ENCODE measurements at regions not wholly inside any gene's neighbourhood (a gene's known extent, or its start where the extent isn't known, plus 50 kb on each side); places are given as distances from the start of the nearest gene placed in this dataset.

- in situ Hi-C loops (cut with HindIII; ENCODE audit: low sequenced_read_pairs), result no loop called here
Measured at GRCh38 chr3:178369811-178370210, 166.4 kb upstream of the KCNMB2 start.

- in situ Hi-C loops (cut with HindIII; ENCODE audit: low sequenced_read_pairs), result no loop called here
Measured at GRCh38 chr3:178370387-178370786, 165.8 kb upstream of the KCNMB2 start.

GRCh38 chr3:178381555-178381954, 154.7 kb upstream of the KCNMB2 start:
- in situ Hi-C loops (cut with HindIII; ENCODE audit: low sequenced_read_pairs), result no loop called here

- in situ Hi-C loops (cut with HindIII; ENCODE audit: low sequenced_read_pairs), result no loop called here
Measured at GRCh38 chr3:178381971-178382448, 154.2 kb upstream of the KCNMB2 start.

- in situ Hi-C loops (cut with HindIII; ENCODE audit: low sequenced_read_pairs), result no loop called here
Measured at GRCh38 chr3:178382449-178383061, 153.7 kb upstream of the KCNMB2 start.

- in situ Hi-C loops (cut with HindIII; ENCODE audit: low sequenced_read_pairs), result no loop called here
Measured at GRCh38 chr3:178384321-178385230, 151.7 kb upstream of the KCNMB2 start.

GRCh38 chr3:178385280-178385952, 150.8 kb upstream of the KCNMB2 start:
- in situ Hi-C loops (cut with HindIII; ENCODE audit: low sequenced_read_pairs), result no loop called here

- in situ Hi-C loops (cut with HindIII; ENCODE audit: low sequenced_read_pairs), result no loop called here
Measured at GRCh38 chr3:178386401-178386800, 149.8 kb upstream of the KCNMB2 start.

GRCh38 chr3:178386880-178387279, 149.4 kb upstream of the KCNMB2 start:
- in situ Hi-C loops (cut with HindIII; ENCODE audit: low sequenced_read_pairs), result no loop called here

- in situ Hi-C loops (cut with HindIII; ENCODE audit: low sequenced_read_pairs), result no loop called here
Measured at GRCh38 chr3:178388473-178388872, 147.8 kb upstream of the KCNMB2 start.

- in situ Hi-C loops (cut with HindIII; ENCODE audit: low sequenced_read_pairs), result no loop called here
Measured at GRCh38 chr3:178389258-178389657, 147.0 kb upstream of the KCNMB2 start.

- in situ Hi-C loops (cut with HindIII; ENCODE audit: low sequenced_read_pairs), result no loop called here
Measured at GRCh38 chr3:178392511-178392926, 143.7 kb upstream of the KCNMB2 start.

- in situ Hi-C loops (cut with HindIII; ENCODE audit: low sequenced_read_pairs), result no loop called here
Measured at GRCh38 chr3:178393146-178393545, 143.1 kb upstream of the KCNMB2 start.

- in situ Hi-C loops (cut with HindIII; ENCODE audit: low sequenced_read_pairs), result no loop called here
Measured at GRCh38 chr3:178393824-178394223, 142.4 kb upstream of the KCNMB2 start.

GRCh38 chr3:178396318-178396717, 139.9 kb upstream of the KCNMB2 start:
- in situ Hi-C loops (cut with HindIII; ENCODE audit: low sequenced_read_pairs), result no loop called here

GRCh38 chr3:178397202-178397601, 139.0 kb upstream of the KCNMB2 start:
- in situ Hi-C loops (cut with HindIII; ENCODE audit: low sequenced_read_pairs), result no loop called here

- in situ Hi-C loops (cut with HindIII; ENCODE audit: low sequenced_read_pairs), result no loop called here
Measured at GRCh38 chr3:178397836-178398235, 138.4 kb upstream of the KCNMB2 start.

- in situ Hi-C loops (cut with HindIII; ENCODE audit: low sequenced_read_pairs), result no loop called here
Measured at GRCh38 chr3:178404961-178405360, 131.3 kb upstream of the KCNMB2 start.

GRCh38 chr3:178405531-178405930, 130.7 kb upstream of the KCNMB2 start:
- in situ Hi-C loops (cut with HindIII; ENCODE audit: low sequenced_read_pairs), result no loop called here

- in situ Hi-C loops (cut with HindIII; ENCODE audit: low sequenced_read_pairs), result no loop called here
Measured at GRCh38 chr3:178406206-178406605, 130.0 kb upstream of the KCNMB2 start.

GRCh38 chr3:178415384-178415783, 120.9 kb upstream of the KCNMB2 start:
- in situ Hi-C loops (cut with HindIII; ENCODE audit: low sequenced_read_pairs), result no loop called here

GRCh38 chr3:178417736-178418135, 118.5 kb upstream of the KCNMB2 start:
- in situ Hi-C loops (cut with HindIII; ENCODE audit: low sequenced_read_pairs), result no loop called here

All from DLD1 (cell line).